ENCODE measurements at regions not wholly inside any gene's neighbourhood (a gene's known extent, or its start where the extent isn't known, plus 50 kb on each side); places are given as distances from the start of the nearest gene placed in this dataset.

DNA sequence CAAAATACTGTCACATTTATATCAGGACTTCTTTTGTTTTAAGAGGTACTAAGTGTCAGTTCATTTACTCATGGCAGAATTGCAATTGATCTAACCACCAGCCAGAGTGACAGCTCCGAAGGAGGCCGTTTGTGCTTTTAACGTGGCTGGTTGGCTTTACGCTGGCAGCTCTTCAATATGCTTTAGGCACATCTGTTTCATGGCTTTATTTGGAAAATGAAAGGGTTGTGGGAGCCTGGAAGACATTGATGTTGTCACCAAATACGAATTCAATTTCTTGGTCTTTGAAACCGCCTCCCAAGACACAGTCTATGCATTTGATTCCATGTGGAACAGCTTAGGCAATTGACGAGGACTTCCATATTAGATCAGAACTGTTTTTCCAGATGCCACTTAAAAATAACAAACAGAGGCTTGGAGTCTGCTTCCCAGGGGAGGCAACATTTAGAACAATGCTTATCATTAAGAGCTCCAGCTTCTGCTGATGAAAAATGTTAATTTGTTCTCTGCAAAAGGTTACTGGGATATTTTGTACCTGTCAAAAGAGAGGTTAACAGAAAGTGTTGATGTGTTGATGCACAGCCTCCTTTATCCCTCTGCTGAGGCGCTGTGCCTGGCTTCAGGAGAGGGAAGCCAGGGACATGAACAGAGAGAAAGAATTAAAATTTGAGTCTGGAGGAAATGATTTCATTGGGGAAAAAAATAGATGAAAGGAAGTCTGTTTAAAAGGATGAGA lies 64.0 kb upstream of the TNFRSF19 start:
- Histone ChIP-seq H3K9me3 (no peaks in the 10 kb centered on the region), H3K4me3 (no peak overlapping the region), H3K36me3 (ENCODE audit: low read depth) (no peaks in the 10 kb centered on the region), H3K4me1 (ENCODE audit: low read depth) (no peaks in the 10 kb centered on the region)
- intact Hi-C loops (cut with DNase I, micrococcal nuclease), result no loop called here
- TF ChIP-seq CTCF (IDR thresholded peaks at IDR 0.05), result no peak
- no peak for DNase-seq
- ATAC-seq, result no peak

- H3K4me1 ChIP-seq (ENCODE audit: low read depth), result no peaks in the 10 kb centered on the region
- no peak overlapping the region for H3K4me3 ChIP-seq
- TF ChIP-seq CTCF (IDR thresholded peaks at IDR 0.05), result no peak
- no peaks in the 10 kb centered on the region for H3K36me3 ChIP-seq (ENCODE audit: low read depth)
- no peaks in the 10 kb centered on the region for H3K9me3 ChIP-seq
- no peak for ATAC-seq
- DNase-seq, result no peak
- intact Hi-C loops (cut with DNase I, micrococcal nuclease), result no loop called here
Measured at GRCh38 chr13:23506807-23507291, 63.4 kb upstream of the TNFRSF19 start.

DNA sequence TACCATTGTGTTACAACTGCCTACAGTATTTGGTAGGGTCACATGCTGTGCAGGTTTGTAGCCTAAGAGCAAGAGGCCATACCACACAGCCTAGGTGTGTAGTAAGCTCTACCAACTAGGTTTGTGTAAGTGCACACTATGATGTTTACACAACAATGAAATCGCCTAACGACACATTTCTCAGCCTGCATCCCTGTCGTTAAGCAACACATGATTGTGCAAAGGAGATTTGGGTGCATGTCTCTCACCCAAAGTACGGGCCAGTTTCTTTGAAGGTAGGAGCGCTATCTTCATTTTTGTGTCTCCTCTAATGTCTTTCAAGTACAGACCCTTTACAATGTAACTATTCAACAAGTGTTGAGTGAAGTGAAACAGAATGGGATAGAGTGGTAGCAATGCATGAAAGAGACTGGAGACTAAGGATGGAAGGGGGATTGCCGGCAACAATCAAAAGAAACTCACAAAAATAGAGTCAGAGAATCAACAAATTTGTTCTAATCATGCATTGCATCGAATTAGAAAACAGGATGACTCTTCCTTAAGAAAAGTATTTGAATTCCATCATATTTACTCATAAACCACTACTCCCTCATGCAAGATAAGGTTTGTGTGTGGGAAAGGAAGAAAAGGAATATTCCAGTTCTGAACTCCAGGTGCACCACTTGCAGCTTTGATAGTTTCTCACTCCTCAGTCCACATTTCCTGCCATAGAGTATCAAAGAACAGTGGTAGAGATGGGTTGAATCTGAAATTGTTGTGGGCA lies 60.2 kb upstream of the TNFRSF19 start:
- no peak for DNase-seq
- intact Hi-C loops (cut with DNase I, micrococcal nuclease), result no loop called here
- ATAC-seq, result no peak

DNA sequence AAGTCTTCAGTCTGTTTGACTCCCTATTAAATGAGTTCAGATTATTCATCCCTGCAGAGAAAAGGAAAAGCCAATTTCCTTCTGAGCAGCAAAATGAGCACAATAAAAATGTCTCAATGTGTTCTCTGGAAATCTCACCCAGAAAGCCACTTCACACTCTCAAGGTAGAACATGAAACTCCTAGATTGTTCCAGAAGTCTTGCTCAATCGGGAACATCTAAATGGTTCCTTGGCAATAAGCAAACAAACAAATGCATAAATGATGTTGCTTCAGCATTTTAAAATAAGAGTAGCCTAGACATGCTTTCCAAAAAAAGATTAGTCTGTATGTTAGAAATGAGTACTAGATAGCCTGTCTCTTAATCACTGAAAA lies 59.7 kb upstream of the TNFRSF19 start:
- ATAC-seq (no peak), DNase-seq (no peak)
- Histone ChIP-seq H3K4me3 (no peak overlapping the region), H3K4me1 (ENCODE audit: low read depth) (no peaks in the 10 kb centered on the region), H3K9me3 (no peaks in the 10 kb centered on the region), H3K36me3 (ENCODE audit: low read depth) (no peaks in the 10 kb centered on the region)
- intact Hi-C loops (cut with DNase I, micrococcal nuclease), result no loop called here
- TF ChIP-seq CTCF (IDR thresholded peaks at IDR 0.05), result no peak

More for the DNA sequence above, 60.2 kb upstream of the TNFRSF19 start:
- no peaks in the 10 kb centered on the region for H3K36me3 ChIP-seq (ENCODE audit: low read depth)
- no peaks in the 10 kb centered on the region for H3K9me3 ChIP-seq
- no peaks in the 10 kb centered on the region for H3K4me1 ChIP-seq (ENCODE audit: low read depth)
- no peak for TF ChIP-seq CTCF (IDR thresholded peaks at IDR 0.05)
- no peak overlapping the region for H3K4me3 ChIP-seq

DNA sequence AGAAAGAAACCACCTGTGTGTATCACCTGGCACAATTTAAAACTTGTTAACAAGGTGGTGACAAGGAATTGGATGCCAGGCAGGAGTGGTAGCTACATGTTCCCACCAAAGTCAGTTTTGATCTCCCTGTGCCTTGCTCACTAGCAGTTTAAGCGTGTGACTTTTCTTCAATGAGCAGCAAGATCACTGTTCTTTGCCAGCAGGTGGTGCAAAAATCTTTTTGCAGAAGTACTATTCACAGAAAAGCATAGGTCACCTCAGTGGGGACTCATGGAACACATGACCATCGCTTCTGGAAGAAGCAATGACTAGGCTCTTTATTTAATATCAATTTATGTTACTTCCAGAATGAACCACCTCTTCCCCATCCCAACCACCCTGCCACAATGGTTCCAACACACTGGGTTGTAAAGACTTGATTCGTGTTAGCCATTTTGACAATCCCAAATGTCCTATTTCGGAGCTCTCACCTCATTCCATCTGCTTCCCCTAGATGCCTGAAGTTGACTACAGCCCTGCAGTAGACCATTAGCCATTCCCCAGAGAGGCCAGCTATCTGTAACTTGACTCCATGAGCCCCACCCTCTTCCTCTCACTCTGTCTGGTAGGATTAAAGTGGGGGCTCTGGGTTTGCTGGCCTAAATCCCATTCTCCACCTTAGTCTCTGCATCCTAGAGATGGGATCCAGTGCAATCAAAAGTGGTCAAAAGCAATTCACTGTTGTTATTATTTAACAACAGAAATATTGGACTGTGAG lies 59.1 kb upstream of the TNFRSF19 start:
- ATAC-seq (no peak), DNase-seq (peak in 1 of 3 donors; percentile 1)
- no peak for TF ChIP-seq CTCF (IDR thresholded peaks at IDR 0.05)
- no peak overlapping the region for H3K4me3 ChIP-seq
- H3K36me3 ChIP-seq (ENCODE audit: low read depth), result no peaks in the 10 kb centered on the region
- H3K9me3 ChIP-seq, result no peaks in the 10 kb centered on the region
- intact Hi-C loops (cut with DNase I, micrococcal nuclease), result no loop called here
- no peaks in the 10 kb centered on the region for H3K4me1 ChIP-seq (ENCODE audit: low read depth)

Data from mucosa of descending colon (tissue), 3 donors.